WTC11 (cell line): ENCODE measurements at regions not wholly inside any gene's neighbourhood (a gene's known extent, or its start where the extent isn't known, plus 50 kb on each side); places are given as distances from the start of the nearest gene placed in this dataset.

Experiments
- CTCF ChIP-seq: fragments of 200-600 bp; IDR thresholded peaks from 2 replicates; pipeline ENCODE4 v1.8.0; 2022; ENCODE audit warnings: antibody characterized with exemption
- MAX ChIP-seq: sonication (generic); formaldehyde crosslinking; IDR thresholded peaks from 2 replicates; pipeline ENCODE4 v1.8.0; 2022; ENCODE audit warnings: mild to moderate bottlenecking, missing genetic modification reagents
- RELA ChIP-seq: sonication (generic); formaldehyde crosslinking; IDR thresholded peaks from 2 replicates; pipeline ENCODE4 v1.8.1; 2022; ENCODE audit warnings: missing genetic modification reagents, mild to moderate bottlenecking, borderline replicate concordance
- USF1 ChIP-seq: sonication (generic); formaldehyde crosslinking; IDR thresholded peaks from 2 replicates; pipeline ENCODE4 v1.8.0; 2022; ENCODE audit warnings: mild to moderate bottlenecking, missing genetic modification reagents
- ZNF317 ChIP-seq: sonication (generic); formaldehyde crosslinking; IDR thresholded peaks from 2 replicates; pipeline ENCODE4 v1.8.1; 2023; ENCODE audit warnings: low read depth, mild to moderate bottlenecking, moderate library complexity, missing genetic modification reagents, borderline replicate concordance

GRCh38 chr6:92469186-92469828 lies 950.1 kb downstream of the EPHA7 start:
- TF ChIP-seq CTCF (no peak), RELA (CRISPR knock-in tag) (no peak), ZNF317 (CRISPR knock-in tag) (no peak), MAX (CRISPR knock-in tag) (no peak), USF1 (no peak)
